Adrenal gland (tissue), 5 donors: ENCODE measurements at regions not wholly inside any gene's neighbourhood (a gene's known extent, or its start where the extent isn't known, plus 50 kb on each side); places are given as distances from the start of the nearest gene placed in this dataset.

Experiments
- CTCF ChIP-seq, 6 experiments: fragments of 450-650 bp in 4 of 6; fragments of 200-600 bp in 2 of 6; sonication (generic) in 1 of 6; IDR thresholded peaks; 1 replicate in 5 of 6; 2 replicates in 1 of 6; pipeline versions ENCODE4 v1.5.1 to v1.8.0; 2016 to 2021; ENCODE audit warnings: antibody characterized with exemption in 6 of 6, mild to moderate bottlenecking in 2 of 6, moderate library complexity in 1 of 6
- POLR2A ChIP-seq, 2 donors: fragments of 450-650 bp; IDR thresholded peaks; one replicate each; pipeline ENCODE4 v1.6.1; 2017; ENCODE audit warnings: antibody characterized with exemption in 2 of 2, mild to moderate bottlenecking in 2 of 2, moderate library complexity in 1 of 2
- donor health status: DM: no; HTN: no; CAD: no.

GRCh38 chr20:56800088-56800487, 171.0 kb downstream of the TFAP2C start:
- no peak for TF ChIP-seq CTCF (IDR thresholded peaks at IDR 0.05)
- no peak for TF ChIP-seq POLR2A (IDR thresholded peaks at IDR 0.05)
